PC-9 (cell line): ENCODE measurements at regions not wholly inside any gene's neighbourhood (a gene's known extent, or its start where the extent isn't known, plus 50 kb on each side); places are given as distances from the start of the nearest gene placed in this dataset.

Experiments
- BruUV-seq: library from RNA; stranded (reverse); fragments of 400-500 nt; replicated peaks from 2 replicates; lab custom pipeline; 2021; lab: Mats Ljungman, UMichigan
- CTCF ChIA-PET: fragments of 300-600 bp; sonication (Branson Sonifier 250); formaldehyde crosslinking; loops from one replicate; lab custom pipeline; 2022; ENCODE audit warnings: antibody characterized with exemption; lab: Charles Lee
- POLR2A ChIA-PET: fragments of 300-600 bp; sonication (Branson Sonifier 250); formaldehyde crosslinking; loops from one replicate; lab custom pipeline; 2022; ENCODE audit warnings: antibody characterized with exemption; ENCODE audit not compliant: unreplicated experiment; lab: Charles Lee
- DNase-seq, 2 experiments: peaks; one replicate each; pipeline versions ENCODE4 v3.0.0 to v3.0.0-alpha.2; 2015 to 2022; ENCODE audit warnings: mixed read lengths in 1 of 2
- H2AFZ ChIP-seq: fragments of 200-600 bp; sonication (generic); 2 replicates; pipeline ENCODE4 v1.8.1; 2017; ENCODE audit warnings: antibody characterized with exemption
- H3F3A ChIP-seq: fragments of 200-600 bp; sonication (generic); 2 replicates; pipeline ENCODE4 v1.8.1; 2017; ENCODE audit warnings: antibody characterized with exemption, mild to moderate bottlenecking, low read depth; ENCODE audit not compliant: insufficient read depth
- H3K27ac ChIP-seq: fragments of 200-600 bp; sonication (generic); 2 replicates; pipeline ENCODE4 v1.6.1; 2016; ENCODE audit warnings: mixed run types
- H3K27me3 ChIP-seq: fragments of 200-600 bp; sonication (generic); 2 replicates; pipeline ENCODE4 v1.6.1; 2016; ENCODE audit warnings: low read depth, mixed run types; ENCODE audit not compliant: insufficient read depth
- H3K36me3 ChIP-seq: fragments of 200-600 bp; sonication (generic); 2 replicates; pipeline ENCODE4 v1.6.1; 2016; ENCODE audit warnings: low read depth, mixed run types
- H3K4me1 ChIP-seq: fragments of 200-600 bp; sonication (generic); replicated peaks from 2 replicates; pipeline ENCODE4 v1.6.1; 2016; ENCODE audit warnings: mixed run types; ENCODE audit not compliant: insufficient read depth
- H3K4me2 ChIP-seq: fragments of 200-600 bp; sonication (generic); 2 replicates; pipeline ENCODE4 v1.6.1; 2017; ENCODE audit warnings: mixed run types
- H3K4me3 ChIP-seq: fragments of 200-600 bp; sonication (generic); 2 replicates; pipeline ENCODE4 v1.6.1; 2016; ENCODE audit warnings: mixed run types
- H3K79me2 ChIP-seq: fragments of 200-600 bp; sonication (generic); 2 replicates; pipeline ENCODE4 v1.6.1; 2017; ENCODE audit warnings: low read depth, mixed run types
- H3K9me2 ChIP-seq: fragments of 200-600 bp; sonication (generic); 2 replicates; pipeline ENCODE4 v1.8.1; 2017; ENCODE audit warnings: mild to moderate bottlenecking; ENCODE audit not compliant: insufficient read depth
- H3K9me3 ChIP-seq: fragments of 200-600 bp; sonication (generic); 2 replicates; pipeline ENCODE4 v1.8.1; 2016; ENCODE audit warnings: low read depth; ENCODE audit not compliant: insufficient read depth
- H4K20me1 ChIP-seq: fragments of 200-600 bp; sonication (generic); 2 replicates; pipeline ENCODE4 v1.8.1; 2017; ENCODE audit not compliant: insufficient read depth
- CTCF ChIP-seq: fragments of 200-600 bp; sonication (generic); conservative IDR thresholded peaks from 2 replicates; pipeline ENCODE4 v1.6.1; 2017; ENCODE audit warnings: mixed run types, antibody characterized with exemption, mild to moderate bottlenecking, moderate library complexity
- EZH2 ChIP-seq: fragments of 200-600 bp; sonication (generic); IDR thresholded peaks from 2 replicates; pipeline ENCODE4 v1.8.0; 2017; ENCODE audit warnings: antibody characterized with exemption, low read depth
- intact Hi-C: fragments of 100-400 bp; cut with micrococcal nuclease; formaldehyde crosslinking; loops from one replicate; pipeline ENCODE4 v1.10.0; 2022; ENCODE audit not compliant: unreplicated experiment

- Histone ChIP-seq H3K27ac (no peak overlapping the region), H3K4me2 (no peak overlapping the region), H2AFZ (no peak overlapping the region), H3K4me3 (no peak overlapping the region), H3K79me2 (no peaks in the 10 kb centered on the region), H3K4me1 (no peaks in the 10 kb centered on the region), H3K27me3 (peaks cover 84% of the 10 kb centered on the region), H4K20me1 (no peaks in the 10 kb centered on the region), H3F3A (no peaks in the 10 kb centered on the region), H3K9me3 (no peaks in the 10 kb centered on the region), H3K9me2 (no peaks in the 10 kb centered on the region), H3K36me3 (no peaks in the 10 kb centered on the region)
- TF ChIP-seq CTCF, result no peak
- no peak for TF ChIP-seq EZH2
- ChIA-PET POLR2A (no interaction called here), CTCF (no interaction called here)
- BruUV-seq, result no TSS peak
- intact Hi-C loops, result no loop called here
- DNase-seq, result no peak
Measured at GRCh38 chr16:5188989-5189352, 91.4 kb upstream of the EEF2KMT start.

GRCh38 chr16:5188318-5188988 lies 90.9 kb upstream of the EEF2KMT start:
- Histone ChIP-seq H3K9me3 (no peaks in the 10 kb centered on the region), H3K9me2 (no peaks in the 10 kb centered on the region), H4K20me1 (no peaks in the 10 kb centered on the region), H3K36me3 (no peaks in the 10 kb centered on the region), H3F3A (no peaks in the 10 kb centered on the region), H3K27ac (no peak overlapping the region), H2AFZ (no peak overlapping the region), H3K4me2 (no peak overlapping the region), H3K4me3 (no peak overlapping the region), H3K79me2 (no peaks in the 10 kb centered on the region), H3K27me3 (peaks cover 84% of the 10 kb centered on the region), H3K4me1 (no peaks in the 10 kb centered on the region)
- no TSS peak for BruUV-seq
- DNase-seq, result no peak
- ChIA-PET CTCF (no interaction called here), POLR2A (interaction anchor here (0.6 kb wide), 1 partner anchor 20 kb away, joined by 5 read pairs; no protein-coding TSS in a partner anchor)
- intact Hi-C loops, result no loop called here
- TF ChIP-seq CTCF (no peak), EZH2 (no peak)

- intact Hi-C loops, result no loop called here
- Histone ChIP-seq H3K36me3 (no peaks in the 10 kb centered on the region), H3K27ac (no peak overlapping the region), H3K79me2 (no peaks in the 10 kb centered on the region), H3K9me2 (no peaks in the 10 kb centered on the region), H2AFZ (no peak overlapping the region), H3K4me3 (no peak overlapping the region), H3K27me3 (peaks cover 80% of the 10 kb centered on the region), H3K4me1 (no peaks in the 10 kb centered on the region), H3K9me3 (no peaks in the 10 kb centered on the region), H3F3A (no peaks in the 10 kb centered on the region), H3K4me2 (no peak overlapping the region), H4K20me1 (no peaks in the 10 kb centered on the region)
- no peak for TF ChIP-seq CTCF
- DNase-seq, result no peak
- POLR2A ChIA-PET, result interaction anchor here (0.6 kb wide), 1 partner anchor 21 kb away, joined by 5 read pairs; no protein-coding TSS in a partner anchor
- no TSS peak for BruUV-seq
- CTCF ChIA-PET, result no interaction called here
Measured at GRCh38 chr16:5187402-5187952, 89.9 kb upstream of the EEF2KMT start.
